Peyer's patch (tissue), 4 donors: ENCODE measurements at regions not wholly inside any gene's neighbourhood (a gene's known extent, or its start where the extent isn't known, plus 50 kb on each side); places are given as distances from the start of the nearest gene placed in this dataset.
A peak's percentile ranks its signal among the peaks of the same experiment; 100 is the strongest.

ENCODE experiments used
- DNase-seq, 3 donors: peaks; one replicate each; pipeline ENCODE4 v3.0.0-alpha.2; 2017 to 2019
- H3K27ac ChIP-seq, 4 donors: fragments of 200-600 bp; sonication (generic); one replicate each; pipeline ENCODE4 v1.5.1; 2016 to 2019
- H3K27me3 ChIP-seq, 2 donors: fragments of 200-600 bp; sonication (generic); one replicate each; pipeline ENCODE4 v1.5.1; 2019
- H3K36me3 ChIP-seq, 3 donors: fragments of 200-600 bp; sonication (generic); one replicate each; pipeline ENCODE4 v1.5.1; 2016 to 2019
- H3K4me1 ChIP-seq, 4 donors: fragments of 200-600 bp; sonication (generic); one replicate each; pipeline ENCODE4 v1.5.1; 2016 to 2019
- H3K4me3 ChIP-seq, 4 donors: fragments of 200-600 bp; sonication (generic); 1 replicate in 3 of 4; 2 replicates in 1 of 4; pipeline ENCODE4 v1.5.1; 2016 to 2019; ENCODE audit warnings: mild to moderate bottlenecking in 1 of 4
- H3K9me3 ChIP-seq, 4 donors: fragments of 200-600 bp; sonication (generic); one replicate each; pipeline ENCODE4 v1.5.1; 2016 to 2019; ENCODE audit warnings: mild to moderate bottlenecking in 1 of 4
- CTCF ChIP-seq, 6 experiments: fragments of 450-650 bp in 4 of 6; fragments of 200-600 bp in 2 of 6; sonication (generic) in 1 of 6; IDR thresholded peaks; one replicate each; pipeline ENCODE4 v1.5.1; 2017 to 2019; ENCODE audit warnings: antibody characterized with exemption in 6 of 6, mild to moderate bottlenecking in 3 of 6, moderate library complexity in 1 of 6
- POLR2A ChIP-seq, 2 donors: fragments of 450-650 bp; IDR thresholded peaks; one replicate each; pipeline ENCODE4 v1.5.1; 2017; ENCODE audit warnings: antibody characterized with exemption in 2 of 2, mild to moderate bottlenecking in 2 of 2, moderate library complexity in 2 of 2

GRCh38 chr9:118422508-118422907, 718.3 kb downstream of the TLR4 start:
- H3K27me3 ChIP-seq = no peaks in the 10 kb centered on the region
- H3K9me3 ChIP-seq = no peaks in the 10 kb centered on the region
- H3K27ac ChIP-seq = peak overlapping the region in 1 of 4 donors; percentile 54
- no peak for TF ChIP-seq POLR2A (IDR thresholded peaks at IDR 0.05)
- no peak overlapping the region for H3K4me3 ChIP-seq
- H3K4me1 ChIP-seq = no peaks in the 10 kb centered on the region
- no peaks in the 10 kb centered on the region for H3K36me3 ChIP-seq
- DNase-seq = no peak

GRCh38 chr9:118423021-118423420, 718.8 kb downstream of the TLR4 start:
- H3K4me3 ChIP-seq = no peak overlapping the region
- DNase-seq = no peak
- peak overlapping the region in 1 of 4 donors; percentile 54 for H3K27ac ChIP-seq
- H3K36me3 ChIP-seq = no peaks in the 10 kb centered on the region
- H3K9me3 ChIP-seq = no peaks in the 10 kb centered on the region
- no peak for TF ChIP-seq POLR2A (IDR thresholded peaks at IDR 0.05)
- TF ChIP-seq CTCF (IDR thresholded peaks at IDR 0.05) = no peak
- H3K27me3 ChIP-seq = no peaks in the 10 kb centered on the region
- no peaks in the 10 kb centered on the region for H3K4me1 ChIP-seq

GRCh38 chr9:118423721-118424120, 719.5 kb downstream of the TLR4 start:
- no peak for DNase-seq
- H3K4me1 ChIP-seq = no peaks in the 10 kb centered on the region
- TF ChIP-seq POLR2A (IDR thresholded peaks at IDR 0.05) = no peak
- TF ChIP-seq CTCF (IDR thresholded peaks at IDR 0.05) = no peak
- no peaks in the 10 kb centered on the region for H3K36me3 ChIP-seq
- no peak overlapping the region for H3K4me3 ChIP-seq
- no peaks in the 10 kb centered on the region for H3K27me3 ChIP-seq
- no peak overlapping the region for H3K27ac ChIP-seq
- H3K9me3 ChIP-seq = no peaks in the 10 kb centered on the region

- TF ChIP-seq POLR2A (IDR thresholded peaks at IDR 0.05) = no peak
- H3K4me3 ChIP-seq = no peak overlapping the region
- no peak overlapping the region for H3K27ac ChIP-seq
Measured at GRCh38 chr9:118426772-118427171, 722.6 kb downstream of the TLR4 start.

GRCh38 chr9:118438810-118439209, 734.6 kb downstream of the TLR4 start:
- peak overlapping the region in 1 of 4 donors; percentile 39 for H3K4me3 ChIP-seq
- peak overlapping the region in 3 of 4 donors; percentile 26 to 87 (median 56) for H3K27ac ChIP-seq
- H3K27me3 ChIP-seq = no peaks in the 10 kb centered on the region
- no peaks in the 10 kb centered on the region for H3K36me3 ChIP-seq
- no peaks in the 10 kb centered on the region for H3K4me1 ChIP-seq
- H3K9me3 ChIP-seq = no peaks in the 10 kb centered on the region
- TF ChIP-seq POLR2A (IDR thresholded peaks at IDR 0.05) = no peak
- TF ChIP-seq CTCF (IDR thresholded peaks at IDR 0.05) = no peak
- no peak for DNase-seq

More at GRCh38 chr9:118426772-118427171, 722.6 kb downstream of the TLR4 start:
- H3K36me3 ChIP-seq = no peaks in the 10 kb centered on the region
- no peaks in the 10 kb centered on the region for H3K9me3 ChIP-seq
- H3K4me1 ChIP-seq = no peaks in the 10 kb centered on the region
- no peak for DNase-seq
- H3K27me3 ChIP-seq = no peaks in the 10 kb centered on the region

GRCh38 chr9:118439441-118439840, 735.2 kb downstream of the TLR4 start:
- Histone ChIP-seq H3K4me3 (peak overlapping the region in 1 of 4 donors; percentile 39), H3K4me1 (no peaks in the 10 kb centered on the region), H3K27me3 (no peaks in the 10 kb centered on the region), H3K9me3 (no peaks in the 10 kb centered on the region), H3K36me3 (no peaks in the 10 kb centered on the region), H3K27ac (peak overlapping the region in 3 of 4 donors; percentile 26 to 87 (median 56))
- DNase-seq = no peak
- no peak for TF ChIP-seq CTCF (IDR thresholded peaks at IDR 0.05)
- no peak for TF ChIP-seq POLR2A (IDR thresholded peaks at IDR 0.05)

GRCh38 chr9:118444403-118444802, 740.2 kb downstream of the TLR4 start:
- no peak overlapping the region for H3K4me3 ChIP-seq
- no peaks in the 10 kb centered on the region for H3K4me1 ChIP-seq
- H3K36me3 ChIP-seq = no peaks in the 10 kb centered on the region
- H3K9me3 ChIP-seq = no peaks in the 10 kb centered on the region
- H3K27ac ChIP-seq = no peak overlapping the region
- DNase-seq = no peak
- TF ChIP-seq POLR2A (IDR thresholded peaks at IDR 0.05) (no peak), CTCF (IDR thresholded peaks at IDR 0.05) (no peak)
- no peaks in the 10 kb centered on the region for H3K27me3 ChIP-seq
